Lower leg skin (tissue), 4 donors: ENCODE measurements at regions not wholly inside any gene's neighbourhood (a gene's known extent, or its start where the extent isn't known, plus 50 kb on each side); places are given as distances from the start of the nearest gene placed in this dataset.
"Not testable (repeated sequence)": the region's sequence is repeated elsewhere in the genome, so short reads cannot be mapped to it uniquely, and the experiment has no call there.

ENCODE experiments used
- DNase-seq, 2 donors: peaks; one replicate each; pipeline ENCODE4 v3.0.0-alpha.2; 2019; ENCODE audit warnings: low spot score in 2 of 2
- H3K4me3 ChIP-seq: fragments of 200-600 bp; sonication (generic); 2 replicates; pipeline ENCODE4 v1.5.1; 2017; ENCODE audit warnings: mild to moderate bottlenecking, low read depth; ENCODE audit not compliant: poor library complexity, severe bottlenecking
- POLR2A ChIP-seq, 2 donors: fragments of 450-650 bp; IDR thresholded peaks; one replicate each; pipeline ENCODE4 v1.6.1; 2016 to 2017; ENCODE audit warnings: antibody characterized with exemption in 2 of 2, mild to moderate bottlenecking in 1 of 2, moderate library complexity in 1 of 2
- WGBS, 2 donors: methylation state at CpG; one replicate each; pipeline ENCODE4 v1.1.5; 2018; 5-methylcytosine and 5-hydroxymethylcytosine counted together
- intact Hi-C: fragments of 100-400 bp; cut with DNase I; formaldehyde crosslinking; loops from one replicate; pipeline ENCODE4 v1.15.0; 2023; ENCODE audit warnings: low total_unique reads
- TF ChIP-seq, protein P1 (sequence below), 3 donors: fragments of 450-650 bp; IDR thresholded peaks; one replicate each; pipeline ENCODE4 v1.5.1; 2016; ENCODE audit warnings: antibody characterized with exemption in 3 of 3, mild to moderate bottlenecking in 3 of 3, moderate library complexity in 2 of 3

GRCh38 chr7:121531175-121532070 is 135.3 kb upstream of the FAM3C start:
- intact Hi-C loops = no loop called here
- TF ChIP-seq POLR2A (IDR thresholded peaks at IDR 0.05) = no peak
- TF ChIP-seq, protein P1, sequence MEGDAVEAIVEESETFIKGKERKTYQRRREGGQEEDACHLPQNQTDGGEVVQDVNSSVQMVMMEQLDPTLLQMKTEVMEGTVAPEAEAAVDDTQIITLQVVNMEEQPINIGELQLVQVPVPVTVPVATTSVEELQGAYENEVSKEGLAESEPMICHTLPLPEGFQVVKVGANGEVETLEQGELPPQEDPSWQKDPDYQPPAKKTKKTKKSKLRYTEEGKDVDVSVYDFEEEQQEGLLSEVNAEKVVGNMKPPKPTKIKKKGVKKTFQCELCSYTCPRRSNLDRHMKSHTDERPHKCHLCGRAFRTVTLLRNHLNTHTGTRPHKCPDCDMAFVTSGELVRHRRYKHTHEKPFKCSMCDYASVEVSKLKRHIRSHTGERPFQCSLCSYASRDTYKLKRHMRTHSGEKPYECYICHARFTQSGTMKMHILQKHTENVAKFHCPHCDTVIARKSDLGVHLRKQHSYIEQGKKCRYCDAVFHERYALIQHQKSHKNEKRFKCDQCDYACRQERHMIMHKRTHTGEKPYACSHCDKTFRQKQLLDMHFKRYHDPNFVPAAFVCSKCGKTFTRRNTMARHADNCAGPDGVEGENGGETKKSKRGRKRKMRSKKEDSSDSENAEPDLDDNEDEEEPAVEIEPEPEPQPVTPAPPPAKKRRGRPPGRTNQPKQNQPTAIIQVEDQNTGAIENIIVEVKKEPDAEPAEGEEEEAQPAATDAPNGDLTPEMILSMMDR (IDR thresholded peaks at IDR 0.05) = no peak
- DNase-seq = no peak
- 77% methylated on average over 10 of the region's 10 CpGs for WGBS, 2 donors
- H3K4me3 ChIP-seq = no peak overlapping the region

DNA sequence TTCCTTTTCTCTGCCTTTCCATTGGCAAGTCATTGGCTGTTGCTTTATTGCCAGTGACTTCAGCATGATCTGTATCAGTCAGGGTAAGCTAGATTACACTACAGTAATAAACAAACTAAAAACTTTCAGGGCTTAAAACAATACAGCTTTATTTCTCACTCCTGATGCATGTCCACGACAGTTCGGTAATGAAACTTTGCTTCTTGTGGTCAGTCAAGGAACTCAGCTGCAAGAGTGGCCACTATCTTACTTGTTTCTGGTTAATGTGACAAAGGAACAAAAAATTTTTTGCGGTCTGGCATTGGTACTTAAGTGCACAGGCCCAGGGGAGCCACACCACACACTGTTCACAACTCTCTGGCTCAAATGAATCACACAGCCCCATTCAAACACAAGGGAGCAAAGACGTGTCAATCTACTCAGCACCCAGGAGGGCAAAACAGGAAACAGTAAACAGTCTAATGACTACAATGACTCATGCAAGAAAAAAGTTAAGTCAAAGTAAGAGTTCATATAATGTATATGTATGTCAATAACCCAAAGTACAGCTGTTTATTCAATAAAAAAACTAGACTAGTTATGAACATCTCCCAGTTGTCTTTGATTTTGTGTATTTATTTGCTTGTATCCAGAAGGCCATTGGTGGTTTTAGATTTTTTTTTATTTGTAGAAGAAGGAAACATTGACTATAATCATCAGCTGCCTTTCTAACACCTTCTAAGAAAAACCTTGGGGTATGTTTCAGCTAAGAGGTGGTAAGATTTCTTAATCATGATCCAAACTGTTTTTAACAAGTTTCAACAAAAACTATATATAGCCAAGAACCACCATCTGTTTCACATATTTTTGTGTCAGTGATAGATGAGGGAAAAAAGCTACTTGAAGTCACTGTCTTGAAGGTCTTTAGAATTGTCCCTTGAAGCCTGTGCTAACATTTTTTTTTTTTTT is 134.4 kb upstream of the FAM3C start:
- WGBS, 2 donors = 44 to 46% methylated on average over 4 of the region's 4 CpGs
- peak in 1 of 2 donors; percentile 39 for DNase-seq
- no peak for TF ChIP-seq POLR2A (IDR thresholded peaks at IDR 0.05)
- TF ChIP-seq, protein P1 (IDR thresholded peaks at IDR 0.05) = no peak
- intact Hi-C loops = no loop called here
- no peak overlapping the region for H3K4me3 ChIP-seq

DNA sequence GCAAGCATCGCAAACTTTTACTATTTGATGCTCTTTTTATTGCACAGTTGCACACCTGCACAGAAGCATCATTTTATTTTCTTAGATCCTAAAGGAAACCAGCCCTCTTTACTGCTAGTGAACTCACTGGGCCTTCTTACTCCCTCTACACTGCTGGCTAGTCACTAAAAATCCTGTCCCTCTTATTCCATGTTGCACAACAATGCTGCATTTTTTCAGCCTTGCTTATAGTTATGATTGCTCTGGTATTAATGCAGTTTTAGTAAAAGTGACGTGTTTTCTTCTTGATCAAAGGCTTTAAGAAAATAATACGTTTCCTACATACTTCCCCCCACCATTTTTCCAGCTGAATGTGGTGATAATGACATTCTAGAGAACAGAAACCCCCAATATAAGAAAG is 132.9 kb upstream of the FAM3C start:
- intact Hi-C loops = no loop called here
- TF ChIP-seq, protein P1 (IDR thresholded peaks at IDR 0.05) = no peak
- TF ChIP-seq POLR2A (IDR thresholded peaks at IDR 0.05) = no peak
- no peak overlapping the region for H3K4me3 ChIP-seq
- no peak for DNase-seq
- 50 to 82% methylated on average over 3 of the region's 3 CpGs for WGBS, 2 donors

- WGBS, 2 donors = 75 to 78% methylated on average over 3 of the region's 3 CpGs
- intact Hi-C loops, DNase-seq, H3K4me3 ChIP-seq: not testable (repeated sequence)
These were observed 130.1 kb upstream of the FAM3C start for GRCh38 chr7:121526210-121526609.

GRCh38 chr7:121525155-121525819 is 129.2 kb upstream of the FAM3C start:
- no peak for TF ChIP-seq POLR2A (IDR thresholded peaks at IDR 0.05)
- TF ChIP-seq, protein P1 (IDR thresholded peaks at IDR 0.05) = no peak
- 56 to 76% methylated on average over 4 of the region's 4 CpGs for WGBS, 2 donors
- DNase-seq = no peak
- no peak overlapping the region for H3K4me3 ChIP-seq
- intact Hi-C loops = no loop called here
